HG02970 (cell line): ENCODE measurements at regions not wholly inside any gene's neighbourhood (a gene's known extent, or its start where the extent isn't known, plus 50 kb on each side); places are given as distances from the start of the nearest gene placed in this dataset.
"Not testable (repeated sequence)": the region's sequence is repeated elsewhere in the genome, so short reads cannot be mapped to it uniquely, and the experiment has no call there.

Source experiments
- ATAC-seq: cut with Tn5 transposase; IDR thresholded peaks from one replicate; pipeline ENCODE4 v1.9.1; 2021; ENCODE audit warnings: mild to moderate bottlenecking, moderate library complexity, moderate number of reproducible peaks; ENCODE audit not compliant: unreplicated experiment, low FRiP score

DNA sequence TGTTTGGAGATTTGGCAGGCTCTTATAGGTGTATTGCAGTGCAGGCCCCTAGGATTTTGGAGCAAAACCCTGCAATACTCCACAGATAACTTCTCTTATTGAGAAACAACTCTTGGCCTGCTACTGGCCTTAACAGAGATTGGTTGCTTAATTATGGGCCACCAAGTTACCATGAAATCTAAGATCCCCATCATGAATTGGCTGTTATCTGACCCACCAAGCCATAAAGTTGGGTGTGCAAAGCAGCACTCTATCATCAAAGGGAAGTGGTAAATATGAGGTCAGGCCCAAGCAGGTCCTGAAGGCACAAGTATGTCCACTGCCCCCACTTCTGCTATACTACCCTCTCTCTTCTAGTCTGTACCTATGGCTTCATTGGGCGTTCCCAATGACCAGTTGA is 130.0 kb upstream of the TNFSF4 start:
- ATAC-seq: no peak

GRCh38 chr1:173341307-173341706 is 134.2 kb upstream of the TNFSF4 start:
- ATAC-seq: no peak

DNA sequence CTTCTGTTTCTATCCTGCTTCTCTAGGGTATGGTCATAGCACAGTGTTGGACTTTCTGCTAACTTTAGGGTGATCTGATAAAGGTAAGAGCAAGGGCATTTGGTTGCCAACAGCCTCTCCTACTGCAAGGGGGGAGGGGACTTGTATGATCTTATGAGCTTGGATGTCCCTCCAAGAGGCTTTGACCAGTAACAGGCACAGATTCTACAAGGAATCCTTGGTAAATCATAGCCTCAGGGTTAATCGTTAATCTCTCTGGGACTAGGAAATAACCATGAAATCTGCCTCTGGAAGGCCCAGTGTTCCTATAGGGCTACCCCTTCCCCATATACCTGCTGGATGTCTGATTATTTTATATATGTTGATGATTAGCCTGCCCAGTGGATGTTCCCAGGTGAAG is 134.8 kb upstream of the TNFSF4 start:
- ATAC-seq: no peak

- no peak for ATAC-seq
Measured at GRCh38 chr1:173342736-173343135, 134.4 kb upstream of the PRDX6 start.

- no peak for ATAC-seq
Measured at GRCh38 chr1:173344034-173344743, 132.9 kb upstream of the PRDX6 start.

- ATAC-seq: no peak
Measured at GRCh38 chr1:173347282-173347818, 129.8 kb upstream of the PRDX6 start.

DNA sequence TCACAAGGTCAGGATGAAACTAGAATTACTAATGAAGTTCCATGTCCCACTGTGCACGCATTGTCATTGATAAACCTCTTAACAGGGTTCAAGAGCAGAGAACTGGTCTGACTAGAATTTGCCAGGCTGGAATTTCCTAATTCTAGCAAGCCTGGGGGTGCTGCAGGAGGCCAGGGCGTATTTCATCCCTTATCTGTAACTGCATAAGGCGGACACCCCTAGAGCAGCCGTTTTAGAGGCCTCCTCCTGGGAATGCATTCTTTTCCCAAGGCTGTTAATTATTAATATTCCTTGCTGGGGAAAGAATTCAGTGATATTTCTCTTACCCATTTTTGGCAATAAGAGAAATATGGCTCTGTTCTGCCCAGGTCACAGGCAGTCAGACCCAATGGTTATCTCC is 124.5 kb upstream of the PRDX6 start:
- not testable (repeated sequence) for ATAC-seq

GRCh38 chr1:173353350-173353749 is 123.8 kb upstream of the PRDX6 start:
- ATAC-seq: no peak

DNA sequence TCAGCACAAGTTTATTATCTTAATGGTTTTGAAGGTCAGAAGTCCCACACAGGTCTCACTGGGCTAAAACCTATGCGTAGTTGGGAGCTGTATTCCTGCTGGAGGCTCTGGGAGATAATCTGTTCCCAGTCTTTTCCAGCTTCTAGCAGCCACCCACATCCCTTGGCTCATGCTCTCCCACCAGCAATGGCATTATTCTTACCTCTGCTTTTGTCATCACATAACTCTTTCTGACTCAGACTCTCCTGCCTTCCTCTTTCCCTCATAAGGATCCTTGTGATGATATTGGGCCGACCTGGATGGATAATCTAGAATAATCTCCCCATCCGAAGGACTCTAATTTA is 122.2 kb upstream of the PRDX6 start:
- ATAC-seq: no peak

GRCh38 chr1:173355281-173356031 is 121.7 kb upstream of the PRDX6 start:
- no peak for ATAC-seq

DNA sequence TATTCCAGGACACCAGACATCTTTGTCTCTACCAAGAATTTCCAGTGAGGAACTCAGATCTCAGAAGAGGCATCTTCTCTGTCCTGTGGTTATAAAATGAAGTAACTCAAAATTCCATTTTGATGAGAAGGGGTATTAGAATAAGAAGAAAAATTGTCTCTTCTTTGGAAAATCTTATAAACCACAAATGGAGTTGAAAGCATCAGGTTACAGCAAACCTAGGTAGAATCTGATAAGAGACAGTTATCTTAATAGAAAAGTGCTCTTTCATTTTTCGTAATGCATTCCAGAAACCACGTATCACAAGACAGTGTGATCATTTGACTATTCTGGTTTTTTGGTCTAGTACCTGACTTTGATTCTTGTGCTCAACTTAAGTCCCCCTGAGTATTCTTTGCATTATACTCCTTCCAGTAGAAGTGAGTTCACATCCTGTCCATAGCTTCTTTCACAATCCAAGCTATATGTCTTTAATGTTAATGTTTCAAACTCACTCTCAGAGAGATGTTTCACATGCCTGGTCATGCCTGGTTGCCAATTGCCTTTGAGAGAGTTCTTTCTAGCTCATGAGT is 120.9 kb upstream of the PRDX6 start:
- ATAC-seq: no peak

DNA sequence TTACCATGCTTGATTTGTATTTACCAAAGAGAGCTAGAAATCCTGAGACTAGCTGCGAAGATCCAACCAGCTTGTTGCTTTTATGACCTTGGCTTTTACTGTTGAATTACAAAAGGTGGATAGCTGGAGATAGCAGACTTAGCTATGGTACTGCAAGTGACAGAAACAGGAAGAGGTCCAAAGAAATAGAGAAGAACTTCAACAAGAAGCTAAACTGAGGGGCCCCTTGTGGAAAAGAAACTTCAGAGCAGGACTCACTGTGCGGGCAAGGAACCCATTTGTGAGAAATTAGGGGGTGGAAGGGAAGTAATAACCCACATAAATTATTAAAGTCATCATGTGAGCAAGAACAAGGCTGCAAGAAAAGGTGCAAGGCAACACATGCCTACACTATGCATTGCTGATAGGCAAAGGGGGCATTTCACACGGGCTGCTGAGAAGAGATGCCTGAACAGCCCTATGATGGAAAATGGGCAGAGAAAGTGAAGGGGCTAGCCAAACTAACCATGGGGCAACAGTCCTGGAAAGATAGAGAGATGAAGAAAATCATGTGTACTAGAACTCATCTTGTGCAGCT is 116.6 kb upstream of the PRDX6 start:
- ATAC-seq: no peak

- ATAC-seq: no peak
Measured at GRCh38 chr1:173362543-173362942, 114.6 kb upstream of the PRDX6 start.

GRCh38 chr1:173364827-173365226 is 112.3 kb upstream of the PRDX6 start:
- ATAC-seq: no peak

- ATAC-seq: no peak
Measured at GRCh38 chr1:173365341-173365740, 111.8 kb upstream of the PRDX6 start.

DNA sequence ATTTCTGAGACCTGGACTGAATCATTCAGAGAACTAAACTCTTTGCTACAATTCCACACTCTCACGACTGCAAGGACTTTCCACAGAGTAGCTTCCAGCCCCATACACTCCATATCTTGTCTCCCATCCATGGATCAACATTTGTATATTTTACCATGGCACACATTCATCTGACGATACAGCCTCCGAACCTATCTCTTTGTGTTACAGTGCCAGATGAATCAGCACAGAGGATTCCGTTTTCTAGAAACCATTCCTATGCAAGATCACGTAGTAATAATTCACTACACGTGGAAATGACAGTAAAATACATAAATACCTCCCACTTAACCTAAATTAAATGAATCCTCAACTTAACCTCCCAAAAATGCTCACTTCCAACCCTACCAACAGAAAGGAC is 110.0 kb upstream of the PRDX6 start:
- no peak for ATAC-seq

GRCh38 chr1:173370586-173370985 is 106.5 kb upstream of the PRDX6 start:
- ATAC-seq: not testable (repeated sequence)

GRCh38 chr1:173376065-173376464 is 101.1 kb upstream of the PRDX6 start:
- not testable (repeated sequence) for ATAC-seq

- ATAC-seq: no peak
Measured at GRCh38 chr1:173377266-173377665, 99.9 kb upstream of the PRDX6 start.

- no peak for ATAC-seq
Measured at GRCh38 chr1:173383351-173383750, 93.8 kb upstream of the PRDX6 start.

- no peak for ATAC-seq
Measured at GRCh38 chr1:173388352-173388751, 88.8 kb upstream of the PRDX6 start.
